ENCODE measurements at regions not wholly inside any gene's neighbourhood (a gene's known extent, or its start where the extent isn't known, plus 50 kb on each side); places are given as distances from the start of the nearest gene placed in this dataset.

GRCh38 chr6:67496191-67496590, 1138.9 kb upstream of the ADGRB3 start:
- Histone ChIP-seq H3K9ac (replicated peaks in 1 of 4; ENCODE audit: extremely low read depth in 1 of 4, low read depth in 3 of 4, low read length in 3 of 4) (no peak overlapping the region), H2BK15ac (ENCODE audit: low read length) (no peak overlapping the region), H3K56ac (replicated peaks; ENCODE audit: insufficient read length, low read depth, low read length) (no peak overlapping the region), H3K18ac (ENCODE audit: extremely low read depth, low read length) (no peak overlapping the region), H4K8ac (ENCODE audit: extremely low read depth, insufficient read depth, low read length) (no peak overlapping the region), H3K14ac (ENCODE audit: insufficient read length) (no peak overlapping the region), H2AK5ac (ENCODE audit: low read depth, low read length) (no peak overlapping the region), H3K23ac (ENCODE audit: insufficient read length) (no peak overlapping the region), H3K9me3 (ENCODE audit: insufficient read depth in 2 of 2, low read depth in 1 of 2, low read length in 1 of 2) (no peaks in the 10 kb centered on the region), H4K20me1 (replicated peaks in 1 of 2; ENCODE audit: control insufficient read depth in 1 of 2, insufficient read depth in 2 of 2, low read length in 2 of 2) (no peaks in the 10 kb centered on the region), H2AFZ (ENCODE audit: low read length) (no peak overlapping the region), H3K27ac (ENCODE audit: low read depth, low read length) (no peak overlapping the region), H4K5ac (ENCODE audit: insufficient read length, low read depth, low read length) (no peak overlapping the region), H3K4me2 (ENCODE audit: insufficient read depth in 1 of 2, low read depth in 2 of 2, low read length in 2 of 2) (no peak overlapping the region), H3K79me2 (ENCODE audit: control insufficient read depth in 1 of 2, insufficient read depth in 2 of 2, low read length in 2 of 2) (no peaks in the 10 kb centered on the region), H2BK5ac (ENCODE audit: low read depth, low read length) (no peak overlapping the region), H3K4ac (replicated peaks; ENCODE audit: insufficient read length, low read depth, low read length) (no peak overlapping the region), H2BK12ac (ENCODE audit: low read depth, low read length) (no peak overlapping the region), H3K79me1 (ENCODE audit: low read depth, low read length) (no peaks in the 10 kb centered on the region), H2BK20ac (ENCODE audit: low read length) (no peak overlapping the region), H3K23me2 (ENCODE audit: low read depth, low read length) (no peaks in the 10 kb centered on the region), H3K4me3 (ENCODE audit: extremely low read depth in 1 of 4, insufficient read depth in 2 of 4, low read depth in 3 of 4, low read length in 4 of 4) (no peak overlapping the region), H4K91ac (replicated peaks; ENCODE audit: insufficient read length, low read length) (no peak overlapping the region), H3K4me1 (replicated peaks in 1 of 4; ENCODE audit: control insufficient read depth in 3 of 4, insufficient read depth in 4 of 4, low read length in 3 of 4) (no peaks in the 10 kb centered on the region), H2BK120ac (replicated peaks; ENCODE audit: low read depth, low read length) (no peak overlapping the region), H3K27me3 (replicated peaks in 1 of 4; ENCODE audit: control insufficient read depth in 3 of 4, extremely low read depth in 1 of 4, insufficient read depth in 3 of 4, low read length in 3 of 4) (no peaks in the 10 kb centered on the region), H3K36me3 (ENCODE audit: control insufficient read depth in 2 of 4, insufficient read depth in 4 of 4, low read length in 3 of 4) (no peaks in the 10 kb centered on the region)
- ChIA-PET POLR2A (ENCODE audit: partially characterized antibody) (no interaction called here), CTCF (ENCODE audit: partially characterized antibody) (no interaction called here)
- DNase-seq (ENCODE audit: low read depth in 1 of 2, low spot score in 2 of 2) (no peak), FAIRE-seq (no peak)
- TF ChIP-seq MAX (IDR thresholded peaks at IDR 0.05) (no peak), YY1 (IDR thresholded peaks at IDR 0.05; ENCODE audit: low read depth, low read length) (no peak), EGR1 (IDR thresholded peaks at IDR 0.05; ENCODE audit: borderline replicate concordance, low read depth, low read length) (no peak), KDM5A (IDR thresholded peaks at IDR 0.05; ENCODE audit: low read length) (no peak), SP4 (IDR thresholded peaks at IDR 0.05; ENCODE audit: low read length) (no peak), BCL11A (IDR thresholded peaks at IDR 0.05; ENCODE audit: low read depth in 2 of 2, low read length in 2 of 2) (no peak), ATF3 (IDR thresholded peaks at IDR 0.05; ENCODE audit: insufficient read depth, low read depth, low read length) (no peak)
- 80% methylated on average over 3 of the region's 3 CpGs; no CpG with 5 or more reads in 1 of the 2 experiments for WGBS, 2 experiments (ENCODE audit: extremely low coverage in 1 of 2, insufficient coverage in 1 of 2, insufficient read length in 1 of 2, insufficient replicate concordance in 2 of 2, low coverage in 1 of 2, low lambda C conversion rate in 2 of 2, missing lambda C conversion rate in 1 of 2)

Data from H1 (cell line).